ENCODE measurements at regions not wholly inside any gene's neighbourhood (a gene's known extent, or its start where the extent isn't known, plus 50 kb on each side); places are given as distances from the start of the nearest gene placed in this dataset.
"Not testable (repeated sequence)": the region's sequence is repeated elsewhere in the genome, so short reads cannot be mapped to it uniquely, and the experiment has no call there.

DNA sequence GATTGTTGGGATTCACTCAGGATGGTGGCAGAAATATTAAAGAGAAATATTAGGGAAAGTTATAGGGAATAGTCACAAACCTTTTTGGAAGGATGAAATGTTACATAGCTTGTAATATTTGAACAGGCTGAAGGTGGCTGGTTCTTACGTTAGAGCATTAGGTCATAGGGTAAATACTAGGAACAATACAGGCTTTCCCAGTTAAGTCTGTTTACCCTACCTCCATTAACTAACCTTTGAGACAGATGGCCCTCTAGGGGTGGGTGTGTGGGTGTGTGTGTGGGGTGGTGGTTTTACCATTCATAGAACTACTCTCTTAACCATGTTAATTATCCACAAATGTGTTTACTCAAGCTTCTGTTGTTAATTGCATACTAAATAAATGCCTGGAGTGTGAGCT is 94.3 kb upstream of the STK32A start:
- no peak overlapping the region for H3K4me3 Mint-ChIP-seq
- no peaks in the 10 kb centered on the region for H3K4me1 Mint-ChIP-seq
- peaks cover 1 to 2% (median 2%) of the 10 kb centered on the region in 3 donors for H3K27me3 Mint-ChIP-seq (ENCODE audit: low read depth in 3 of 3)

DNA sequence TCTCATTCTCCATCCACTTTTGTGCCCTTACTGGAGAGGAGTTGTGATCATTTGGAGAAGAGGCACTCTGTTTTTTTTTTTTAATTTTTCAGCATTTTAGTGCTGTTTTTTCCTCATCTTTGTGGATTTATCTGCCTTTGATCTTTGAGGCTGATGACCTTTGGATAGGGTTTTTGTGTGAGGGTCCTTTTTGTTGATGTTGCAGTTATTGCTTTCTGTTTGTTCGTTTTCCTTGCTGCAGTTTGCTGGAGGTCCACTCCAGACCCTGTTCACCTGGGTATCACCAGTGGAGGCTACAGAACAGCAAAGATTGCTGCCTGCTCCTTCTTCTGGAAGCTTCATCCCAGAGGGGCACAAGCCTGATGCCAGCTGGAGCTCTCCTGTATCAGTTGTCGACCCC is 93.2 kb upstream of the STK32A start:
- H3K27ac Mint-ChIP-seq; H3K36me3 Mint-ChIP-seq; H3K4me2 ChIP-seq (replicated peaks; ENCODE audit: extremely low read depth, low read length, poor library complexity, severe bottlenecking); H2AFZ ChIP-seq (ENCODE audit: insufficient read depth, low read depth, low read length, poor library complexity, severe bottlenecking); H4K20me1 ChIP-seq (ENCODE audit: insufficient read depth, low read length); H3K27me3 ChIP-seq (ENCODE audit: control insufficient read depth in 2 of 2, insufficient read depth in 2 of 2, low read length in 2 of 2); H3K9ac ChIP-seq (ENCODE audit: insufficient read depth, low read length, poor library complexity, severe bottlenecking); H3K4me3 Mint-ChIP-seq; H3K27ac ChIP-seq (ENCODE audit: low read depth in 1 of 2, low read length in 2 of 2); H3K79me2 ChIP-seq (ENCODE audit: insufficient read depth, low read length); H3K4me1 ChIP-seq (ENCODE audit: control insufficient read depth in 1 of 2, insufficient read depth in 2 of 2, low read length in 2 of 2); H3K4me1 Mint-ChIP-seq; intact Hi-C loops (cut with micrococcal nuclease); H3K27me3 Mint-ChIP-seq (ENCODE audit: low read depth in 3 of 3); H3K36me3 ChIP-seq (replicated peaks in 1 of 2; ENCODE audit: control insufficient read depth in 1 of 2, insufficient read depth in 2 of 2, low read length in 2 of 2); H3K4me3 ChIP-seq (replicated peaks in 1 of 3; ENCODE audit: low read depth in 2 of 3, low read length in 3 of 3); DNase-seq: not testable (repeated sequence)
- H3K9me3 Mint-ChIP-seq = peaks cover 10 to 28% (median 19%) of the 10 kb centered on the region in 7 donors
- H3K9me3 ChIP-seq (replicated peaks in 1 of 2; ENCODE audit: control insufficient read depth in 1 of 2, insufficient read depth in 1 of 2, low read length in 2 of 2) = peaks cover 0 to 13% of the 10 kb centered on the region in 2 donors
- 83% methylated on average over 2 of the region's 2 CpGs for WGBS (ENCODE audit: insufficient coverage)

More for the DNA sequence above, 94.3 kb upstream of the STK32A start:
- Histone ChIP-seq H3K9ac (ENCODE audit: insufficient read depth, low read length, poor library complexity, severe bottlenecking) (no peak overlapping the region), H3K4me1 (ENCODE audit: control insufficient read depth in 1 of 2, insufficient read depth in 2 of 2, low read length in 2 of 2) (no peaks in the 10 kb centered on the region), H3K4me2 (replicated peaks; ENCODE audit: extremely low read depth, low read length, poor library complexity, severe bottlenecking) (no peak overlapping the region), H3K4me3 (replicated peaks in 1 of 3; ENCODE audit: low read depth in 2 of 3, low read length in 3 of 3) (no peak overlapping the region), H3K9me3 (replicated peaks in 1 of 2; ENCODE audit: control insufficient read depth in 1 of 2, insufficient read depth in 1 of 2, low read length in 2 of 2) (peaks cover 0 to 13% of the 10 kb centered on the region in 2 donors), H3K27ac (ENCODE audit: low read depth in 1 of 2, low read length in 2 of 2) (no peak overlapping the region), H3K36me3 (replicated peaks in 1 of 2; ENCODE audit: control insufficient read depth in 1 of 2, insufficient read depth in 2 of 2, low read length in 2 of 2) (no peaks in the 10 kb centered on the region), H2AFZ (ENCODE audit: insufficient read depth, low read depth, low read length, poor library complexity, severe bottlenecking) (no peak overlapping the region), H4K20me1 (ENCODE audit: insufficient read depth, low read length) (no peaks in the 10 kb centered on the region), H3K79me2 (ENCODE audit: insufficient read depth, low read length) (no peaks in the 10 kb centered on the region), H3K27me3 (ENCODE audit: control insufficient read depth in 2 of 2, insufficient read depth in 2 of 2, low read length in 2 of 2) (no peaks in the 10 kb centered on the region)
- WGBS (ENCODE audit: insufficient coverage) = no CpG with 5 or more reads among the region's 1 CpG
- no peak for DNase-seq
- H3K9me3 Mint-ChIP-seq = peaks cover 13 to 26% (median 21%) of the 10 kb centered on the region in 7 donors
- intact Hi-C loops (cut with micrococcal nuclease) = no loop called here
- H3K27ac Mint-ChIP-seq = no peak overlapping the region
- TF ChIP-seq, protein P1, sequence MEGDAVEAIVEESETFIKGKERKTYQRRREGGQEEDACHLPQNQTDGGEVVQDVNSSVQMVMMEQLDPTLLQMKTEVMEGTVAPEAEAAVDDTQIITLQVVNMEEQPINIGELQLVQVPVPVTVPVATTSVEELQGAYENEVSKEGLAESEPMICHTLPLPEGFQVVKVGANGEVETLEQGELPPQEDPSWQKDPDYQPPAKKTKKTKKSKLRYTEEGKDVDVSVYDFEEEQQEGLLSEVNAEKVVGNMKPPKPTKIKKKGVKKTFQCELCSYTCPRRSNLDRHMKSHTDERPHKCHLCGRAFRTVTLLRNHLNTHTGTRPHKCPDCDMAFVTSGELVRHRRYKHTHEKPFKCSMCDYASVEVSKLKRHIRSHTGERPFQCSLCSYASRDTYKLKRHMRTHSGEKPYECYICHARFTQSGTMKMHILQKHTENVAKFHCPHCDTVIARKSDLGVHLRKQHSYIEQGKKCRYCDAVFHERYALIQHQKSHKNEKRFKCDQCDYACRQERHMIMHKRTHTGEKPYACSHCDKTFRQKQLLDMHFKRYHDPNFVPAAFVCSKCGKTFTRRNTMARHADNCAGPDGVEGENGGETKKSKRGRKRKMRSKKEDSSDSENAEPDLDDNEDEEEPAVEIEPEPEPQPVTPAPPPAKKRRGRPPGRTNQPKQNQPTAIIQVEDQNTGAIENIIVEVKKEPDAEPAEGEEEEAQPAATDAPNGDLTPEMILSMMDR (IDR thresholded peaks at IDR 0.05) = no peak
- H3K36me3 Mint-ChIP-seq = no peaks in the 10 kb centered on the region

Measured in CD14-positive monocyte (primary cell).